ENCODE measurements at regions not wholly inside any gene's neighbourhood (a gene's known extent, or its start where the extent isn't known, plus 50 kb on each side); places are given as distances from the start of the nearest gene placed in this dataset.

- TF ChIP-seq RFX5 (IDR thresholded peaks at IDR 0.05; ENCODE audit: low read length): no peak
- no peak for TF ChIP-seq CTCF (IDR thresholded peaks at IDR 0.05)
- TF ChIP-seq USF1 (IDR thresholded peaks at IDR 0.05; ENCODE audit: borderline replicate concordance, low read depth): no peak
- no peak for TF ChIP-seq REST (IDR thresholded peaks at IDR 0.05; ENCODE audit: low read depth, low read length)
These were observed 496.5 kb upstream of the TNC start for GRCh38 chr9:115614326-115614999.

Data from SK-N-SH (cell line).